GM12878 (cell line): ENCODE measurements at regions not wholly inside any gene's neighbourhood (a gene's known extent, or its start where the extent isn't known, plus 50 kb on each side); places are given as distances from the start of the nearest gene placed in this dataset.

Experiments
- BHLHE40 ChIP-seq, 2 experiments: fragments of 450-650 bp in 1 of 2; IDR thresholded peaks; 2 replicates each; pipeline ENCODE4 v1.6.1; 2011 to 2017; ENCODE audit warnings: low read depth in 2 of 2, borderline replicate concordance in 1 of 2, improper control_type of control experiment in 1 of 2, low read length in 1 of 2, mild to moderate bottlenecking in 1 of 2
- CBX5 ChIP-seq: sonication (generic); IDR thresholded peaks from 2 replicates; pipeline ENCODE4 v1.6.1; 2016; ENCODE audit warnings: low read depth, moderate library complexity, mild to moderate bottlenecking, inconsistent platforms
- DPF2 ChIP-seq: fragments of 450-650 bp; IDR thresholded peaks from 2 replicates; pipeline ENCODE4 v1.6.1; 2017; ENCODE audit warnings: mild to moderate bottlenecking
- GABPA ChIP-seq: IDR thresholded peaks from 2 replicates; pipeline ENCODE4 v1.6.1; 2014; ENCODE audit warnings: antibody characterized with exemption, low read depth, mild to moderate bottlenecking, inconsistent platforms
- IRF4 ChIP-seq: IDR thresholded peaks from 2 replicates; pipeline ENCODE4 v1.6.1; 2011; ENCODE audit warnings: low read depth, low read length
- MEF2A ChIP-seq: IDR thresholded peaks from 2 replicates; pipeline ENCODE4 v1.6.1; 2011; ENCODE audit warnings: low read depth, mild to moderate bottlenecking, low read length, moderate library complexity; ENCODE audit not compliant: insufficient read depth
- MYC ChIP-seq: IDR thresholded peaks from 2 replicates; pipeline ENCODE4 v1.6.1; 2011; ENCODE audit warnings: mild to moderate bottlenecking, low read length, moderate library complexity, inconsistent platforms; ENCODE audit not compliant: insufficient read depth, insufficient replicate concordance, insufficient read length, severe bottlenecking
- POLR2AphosphoS2 ChIP-seq: IDR thresholded peaks from 2 replicates; pipeline ENCODE4 v1.6.1; 2011; ENCODE audit warnings: low read depth, mild to moderate bottlenecking, low read length, improper control_type of control experiment, moderate library complexity
- PRDM15 ChIP-seq: fragments of 450-650 bp; formaldehyde crosslinking; IDR thresholded peaks from 2 replicates; pipeline ENCODE4 v1.4.0; 2020; ENCODE audit warnings: mild to moderate bottlenecking, moderate library complexity
- REST ChIP-seq: IDR thresholded peaks from 2 replicates; pipeline ENCODE4 v1.6.1; 2012; ENCODE audit warnings: mild to moderate bottlenecking, low read depth, low read length
- SRF ChIP-seq, 2 experiments: IDR thresholded peaks; 2 replicates each; pipeline ENCODE4 v1.6.1; 2011; ENCODE audit warnings: low read depth in 2 of 2, low read length in 2 of 2, mild to moderate bottlenecking in 1 of 2, moderate library complexity in 1 of 2
- TF ChIP-seq, protein P1 (sequence below): IDR thresholded peaks from 2 replicates; pipeline ENCODE4 v1.6.1; 2012; ENCODE audit warnings: improper control_type of control experiment, low read depth, low read length; ENCODE audit not compliant: insufficient replicate concordance
- TF ChIP-seq, protein P2 (sequence below): fragments of 450-650 bp; IDR thresholded peaks from 2 replicates; pipeline ENCODE4 v1.6.1; 2018; ENCODE audit warnings: borderline replicate concordance, mild to moderate bottlenecking; ENCODE audit not compliant: partially characterized antibody

- TF ChIP-seq BHLHE40 (IDR thresholded peaks at IDR 0.05; ENCODE audit: borderline replicate concordance in 1 of 2, low read depth in 2 of 2, low read length in 1 of 2) = peak; percentile 14 to 59; a peak in 2 of 4 replicates
- no peak for TF ChIP-seq MYC
- TF ChIP-seq MEF2A = peak; percentile 77
- TF ChIP-seq, protein P1, sequence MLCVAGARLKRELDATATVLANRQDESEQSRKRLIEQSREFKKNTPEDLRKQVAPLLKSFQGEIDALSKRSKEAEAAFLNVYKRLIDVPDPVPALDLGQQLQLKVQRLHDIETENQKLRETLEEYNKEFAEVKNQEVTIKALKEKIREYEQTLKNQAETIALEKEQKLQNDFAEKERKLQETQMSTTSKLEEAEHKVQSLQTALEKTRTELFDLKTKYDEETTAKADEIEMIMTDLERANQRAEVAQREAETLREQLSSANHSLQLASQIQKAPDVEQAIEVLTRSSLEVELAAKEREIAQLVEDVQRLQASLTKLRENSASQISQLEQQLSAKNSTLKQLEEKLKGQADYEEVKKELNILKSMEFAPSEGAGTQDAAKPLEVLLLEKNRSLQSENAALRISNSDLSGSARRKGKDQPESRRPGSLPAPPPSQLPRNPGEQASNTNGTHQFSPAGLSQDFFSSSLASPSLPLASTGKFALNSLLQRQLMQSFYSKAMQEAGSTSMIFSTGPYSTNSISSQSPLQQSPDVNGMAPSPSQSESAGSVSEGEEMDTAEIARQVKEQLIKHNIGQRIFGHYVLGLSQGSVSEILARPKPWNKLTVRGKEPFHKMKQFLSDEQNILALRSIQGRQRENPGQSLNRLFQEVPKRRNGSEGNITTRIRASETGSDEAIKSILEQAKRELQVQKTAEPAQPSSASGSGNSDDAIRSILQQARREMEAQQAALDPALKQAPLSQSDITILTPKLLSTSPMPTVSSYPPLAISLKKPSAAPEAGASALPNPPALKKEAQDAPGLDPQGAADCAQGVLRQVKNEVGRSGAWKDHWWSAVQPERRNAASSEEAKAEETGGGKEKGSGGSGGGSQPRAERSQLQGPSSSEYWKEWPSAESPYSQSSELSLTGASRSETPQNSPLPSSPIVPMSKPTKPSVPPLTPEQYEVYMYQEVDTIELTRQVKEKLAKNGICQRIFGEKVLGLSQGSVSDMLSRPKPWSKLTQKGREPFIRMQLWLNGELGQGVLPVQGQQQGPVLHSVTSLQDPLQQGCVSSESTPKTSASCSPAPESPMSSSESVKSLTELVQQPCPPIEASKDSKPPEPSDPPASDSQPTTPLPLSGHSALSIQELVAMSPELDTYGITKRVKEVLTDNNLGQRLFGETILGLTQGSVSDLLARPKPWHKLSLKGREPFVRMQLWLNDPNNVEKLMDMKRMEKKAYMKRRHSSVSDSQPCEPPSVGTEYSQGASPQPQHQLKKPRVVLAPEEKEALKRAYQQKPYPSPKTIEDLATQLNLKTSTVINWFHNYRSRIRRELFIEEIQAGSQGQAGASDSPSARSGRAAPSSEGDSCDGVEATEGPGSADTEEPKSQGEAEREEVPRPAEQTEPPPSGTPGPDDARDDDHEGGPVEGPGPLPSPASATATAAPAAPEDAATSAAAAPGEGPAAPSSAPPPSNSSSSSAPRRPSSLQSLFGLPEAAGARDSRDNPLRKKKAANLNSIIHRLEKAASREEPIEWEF = no peak
- TF ChIP-seq CBX5 = no peak; the same call in 1 of the 2 replicates
- peak; percentile 99 for TF ChIP-seq IRF4
- TF ChIP-seq SRF (IDR thresholded peaks at IDR 0.05; ENCODE audit: low read depth in 2 of 2, low read length in 2 of 2) = peak in 1 of 2 experiments; percentile 87; a peak in 2 of 4 replicates
- peak; percentile 95 for TF ChIP-seq DPF2
- TF ChIP-seq REST = peak; percentile 74
- TF ChIP-seq POLR2AphosphoS2 = no peak
- no peak for TF ChIP-seq PRDM15 (CRISPR knock-in tag)
- TF ChIP-seq, protein P2, sequence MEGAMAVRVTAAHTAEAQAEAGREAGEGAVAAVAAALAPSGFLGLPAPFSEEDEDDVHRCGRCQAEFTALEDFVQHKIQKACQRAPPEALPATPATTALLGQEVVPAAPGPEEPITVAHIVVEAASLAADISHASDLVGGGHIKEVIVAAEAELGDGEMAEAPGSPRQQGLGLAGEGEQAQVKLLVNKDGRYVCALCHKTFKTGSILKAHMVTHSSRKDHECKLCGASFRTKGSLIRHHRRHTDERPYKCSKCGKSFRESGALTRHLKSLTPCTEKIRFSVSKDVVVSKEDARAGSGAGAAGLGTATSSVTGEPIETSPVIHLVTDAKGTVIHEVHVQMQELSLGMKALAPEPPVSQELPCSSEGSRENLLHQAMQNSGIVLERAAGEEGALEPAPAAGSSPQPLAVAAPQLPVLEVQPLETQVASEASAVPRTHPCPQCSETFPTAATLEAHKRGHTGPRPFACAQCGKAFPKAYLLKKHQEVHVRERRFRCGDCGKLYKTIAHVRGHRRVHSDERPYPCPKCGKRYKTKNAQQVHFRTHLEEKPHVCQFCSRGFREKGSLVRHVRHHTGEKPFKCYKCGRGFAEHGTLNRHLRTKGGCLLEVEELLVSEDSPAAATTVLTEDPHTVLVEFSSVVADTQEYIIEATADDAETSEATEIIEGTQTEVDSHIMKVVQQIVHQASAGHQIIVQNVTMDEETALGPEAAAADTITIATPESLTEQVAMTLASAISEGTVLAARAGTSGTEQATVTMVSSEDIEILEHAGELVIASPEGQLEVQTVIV = no peak
- TF ChIP-seq GABPA = peak; percentile 77
Measured at GRCh38 chr12:76183459-76184186, 99.1 kb upstream of the NAP1L1 start (continued).
